Left cardiac atrium (tissue), 4 donors: ENCODE measurements at regions not wholly inside any gene's neighbourhood (a gene's known extent, or its start where the extent isn't known, plus 50 kb on each side); places are given as distances from the start of the nearest gene placed in this dataset.

ENCODE experiments used
- ATAC-seq, 2 donors: fragments of 200-7000 bp; cut with Tn5 transposase; one replicate each; pipeline ENCODE4 v1.9.1; 2020; ENCODE audit warnings: mild to moderate bottlenecking in 2 of 2, moderate library complexity in 2 of 2
- DNase-seq: peaks from one replicate; pipeline ENCODE4 v3.0.0-alpha.2; 2020
- intact Hi-C, 2 donors: fragments of 100-400 bp; cut with DNase I; formaldehyde crosslinking; loops; one replicate each; pipeline versions ENCODE4 v1.14.1 to v1.15.1; 2022 to 2023
- donor health status: DM: no; HTN: yes; CAD: no.
- donor health status: DM: no; HTN: yes; CAD: no; lungs with severe emphysema.
- donor health status: DM: yes; HTN: yes; CAD: no.
- donor health status: Dilated cardiomyopathy.

- intact Hi-C loops: no loop called here
- no peak for DNase-seq
- no peak for ATAC-seq
Measured at GRCh38 chr11:95595541-95595940, 194.0 kb downstream of the FAM76B start.

DNA sequence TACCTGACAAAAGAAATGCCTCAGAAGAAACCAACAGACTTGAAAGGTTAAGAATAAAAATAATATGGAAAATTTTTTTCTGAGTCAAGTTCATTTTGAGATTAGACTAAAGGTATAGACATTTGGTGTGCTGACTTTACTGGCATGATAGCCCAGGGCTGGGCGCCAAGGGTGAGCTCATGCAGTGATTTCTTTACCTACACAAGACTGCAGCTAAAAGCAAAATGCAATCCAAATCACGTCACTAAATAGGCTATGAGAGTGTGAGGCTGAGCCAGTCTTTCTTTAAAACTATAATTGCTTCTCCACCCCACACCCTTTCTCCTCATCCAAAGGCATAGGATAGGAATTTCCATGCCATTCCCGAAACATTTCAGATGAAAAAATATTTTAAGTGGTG, 196.5 kb downstream of the FAM76B start:
- DNase-seq (no peak), ATAC-seq (peak in 1 of 2 donors; percentile 54)
- intact Hi-C loops: no loop called here

DNA sequence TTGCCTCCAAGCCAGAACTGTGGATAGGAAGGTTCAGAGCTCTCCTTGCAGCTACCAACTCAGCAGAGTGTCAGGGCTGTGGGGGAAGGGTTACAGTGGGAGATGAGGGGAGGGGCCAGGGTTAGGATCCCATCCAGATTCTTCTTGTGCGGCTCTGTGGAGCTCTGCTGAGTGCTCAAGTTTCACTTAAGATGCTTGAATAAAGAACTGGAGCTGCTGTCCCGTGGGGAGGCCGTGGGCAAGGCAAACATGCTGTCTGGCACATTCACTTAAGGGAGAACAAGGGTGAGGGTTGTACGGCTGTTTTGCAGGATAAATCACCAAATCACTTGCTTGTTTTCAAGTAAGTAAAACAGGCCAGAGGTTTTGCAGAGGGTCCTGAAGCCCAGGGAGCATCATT, 197.1 kb downstream of the FAM76B start:
- ATAC-seq (peak; percentile 18 to 90), DNase-seq (no peak)
- intact Hi-C loops: no loop called here

DNA sequence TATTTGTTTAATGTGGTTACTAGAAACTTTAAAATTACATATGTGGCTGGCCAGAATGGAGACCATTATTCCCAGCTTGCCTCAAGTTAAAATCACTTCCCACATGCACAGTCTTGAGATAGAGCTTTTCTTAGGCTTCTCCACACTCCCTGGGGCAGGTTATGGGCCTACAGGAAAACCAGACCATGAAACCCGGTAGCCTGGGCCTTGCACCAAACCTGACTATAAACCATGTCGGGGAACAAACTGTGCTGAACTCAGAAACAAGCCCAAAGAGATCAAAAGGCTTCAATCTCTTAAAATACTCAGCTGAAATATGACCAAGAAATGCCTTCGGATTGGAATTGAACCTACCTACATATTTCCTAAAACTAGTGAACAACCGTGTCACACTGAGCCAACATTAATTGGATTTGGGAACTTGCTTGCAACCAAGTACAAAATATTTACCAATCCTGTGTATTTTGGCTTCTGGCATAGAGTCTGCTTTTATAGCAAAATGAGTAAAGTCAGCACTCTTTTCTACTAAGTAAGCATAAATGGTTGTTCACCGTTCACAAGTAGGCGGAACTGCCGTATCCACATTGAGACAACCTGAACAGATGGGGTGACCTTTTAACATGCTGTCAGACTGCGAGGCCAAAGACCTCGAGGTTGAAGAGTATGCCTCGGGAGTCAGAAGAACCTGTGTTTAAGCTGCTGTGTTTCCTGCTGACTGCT, 199.5 kb downstream of the FAM76B start:
- no peak for DNase-seq
- intact Hi-C loops: no loop called here
- ATAC-seq: no peak

DNA sequence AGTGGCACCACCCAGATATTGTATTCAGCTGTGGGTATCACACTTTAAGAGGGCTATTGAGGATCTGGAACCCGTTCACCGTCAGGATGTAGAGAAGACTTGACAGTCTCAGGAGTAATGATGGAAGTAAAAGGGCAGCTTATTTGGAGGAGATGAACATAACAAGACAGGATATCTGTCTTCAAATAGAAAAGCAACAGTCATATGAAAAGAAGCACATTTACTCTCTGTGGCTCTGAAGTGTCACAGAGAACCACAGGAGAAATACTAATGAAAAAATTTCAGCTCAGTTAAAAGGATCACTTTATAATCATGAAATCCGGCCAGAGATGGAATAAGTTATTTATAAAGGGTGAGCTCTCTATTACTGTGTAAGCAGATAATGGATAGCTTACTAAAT, 200.8 kb downstream of the FAM76B start:
- intact Hi-C loops: no loop called here
- DNase-seq (no peak), ATAC-seq (no peak)

DNA sequence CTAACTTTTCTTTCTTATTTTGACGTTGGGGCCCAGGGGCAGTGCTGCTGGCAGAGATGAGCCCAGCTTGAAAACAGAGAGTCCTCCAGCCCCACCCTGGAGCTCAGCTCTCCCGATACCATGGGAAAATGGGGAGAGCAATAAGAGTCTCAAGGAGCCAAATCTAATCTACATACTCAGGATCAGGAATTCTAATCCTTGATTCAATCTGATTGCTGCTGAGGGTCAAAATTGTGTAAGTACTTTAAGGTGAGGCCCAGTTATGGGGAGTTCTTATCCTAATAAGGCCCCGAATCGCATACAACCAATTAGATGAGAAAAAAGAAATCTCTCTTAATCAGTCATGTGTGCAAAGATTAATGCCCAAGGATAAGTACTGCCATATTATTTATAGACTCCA, 202.9 kb downstream of the FAM76B start:
- DNase-seq: no peak
- intact Hi-C loops: no loop called here
- no peak for ATAC-seq

DNA sequence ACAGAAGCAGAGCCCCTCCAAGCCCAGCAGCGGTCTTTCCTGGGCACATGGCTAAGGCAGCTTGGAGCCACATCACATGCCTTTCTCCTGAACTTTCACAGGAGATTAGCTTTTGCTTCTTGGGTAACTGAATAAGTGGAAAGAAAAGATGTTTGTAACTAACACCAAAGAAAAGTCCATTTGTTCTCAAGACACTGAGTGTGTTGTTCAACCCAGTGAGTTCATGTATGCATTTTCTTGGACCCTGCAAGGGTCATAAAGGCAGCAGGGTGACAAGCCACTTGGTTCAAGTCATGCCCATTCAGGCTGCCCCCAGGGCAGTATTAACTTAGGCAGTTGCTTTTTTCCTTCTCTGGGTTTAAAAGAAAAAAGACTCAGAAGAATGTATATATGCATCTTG, 203.4 kb downstream of the FAM76B start:
- ATAC-seq (peak in 1 of 2 donors; percentile 19), DNase-seq (no peak)
- intact Hi-C loops: no loop called here

GRCh38 chr11:95585752-95586077, 203.9 kb downstream of the FAM76B start:
- intact Hi-C loops: no loop called here
- DNase-seq (no peak), ATAC-seq (no peak)

GRCh38 chr11:95585069-95585751, 204.4 kb downstream of the FAM76B start:
- ATAC-seq (peak in 1 of 2 donors; percentile 54), DNase-seq (no peak)
- intact Hi-C loops: no loop called here

DNA sequence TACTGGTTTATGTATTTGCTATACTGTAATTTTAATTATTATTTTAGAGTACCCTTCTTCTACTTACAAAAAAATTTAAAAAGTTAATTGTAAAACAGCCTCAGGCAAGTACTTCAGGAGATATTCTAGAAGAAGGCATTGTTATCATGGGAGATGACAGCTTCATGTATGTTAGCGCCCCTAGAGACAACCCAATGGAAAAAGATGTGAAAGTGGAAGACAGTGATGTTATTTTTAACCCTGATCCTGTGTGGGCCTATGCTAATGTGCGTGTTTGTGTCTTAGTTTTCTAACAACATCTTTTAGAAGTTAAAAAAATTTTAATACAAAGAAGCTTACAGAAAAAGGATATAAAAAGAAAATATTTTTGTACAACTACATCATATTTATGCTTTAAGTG, 205.0 kb downstream of the FAM76B start:
- DNase-seq: no peak
- intact Hi-C loops: no loop called here
- no peak for ATAC-seq

DNA sequence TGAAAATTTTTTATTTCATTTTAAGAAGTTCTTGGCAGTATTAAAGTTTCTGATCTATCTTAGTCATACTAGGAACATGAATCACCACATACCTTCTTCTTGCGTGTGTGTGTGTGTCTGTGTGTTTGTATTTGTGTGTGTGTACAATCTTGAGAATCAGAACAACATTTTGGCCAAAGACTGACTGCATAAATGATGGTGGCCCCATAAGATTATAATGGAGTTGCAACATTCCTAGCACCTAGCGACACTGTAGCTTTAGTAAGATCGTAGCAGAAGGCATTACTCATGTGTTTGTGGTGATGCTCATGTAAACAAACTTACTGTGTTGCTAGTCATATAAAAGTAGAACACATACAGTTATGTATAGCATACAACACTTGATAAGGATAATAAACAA, 205.4 kb downstream of the FAM76B start:
- intact Hi-C loops: no loop called here
- DNase-seq (no peak), ATAC-seq (peak in 1 of 2 donors; percentile 33)

GRCh38 chr11:95577716-95578460, 211.7 kb downstream of the FAM76B start:
- DNase-seq (no peak), ATAC-seq (peak in 1 of 2 donors; percentile 90)
- intact Hi-C loops: no loop called here

GRCh38 chr11:95576146-95576845, 213.3 kb downstream of the FAM76B start:
- DNase-seq: no peak
- intact Hi-C loops: no loop called here
- peak in 1 of 2 donors; percentile 35 for ATAC-seq

- intact Hi-C loops: no loop called here
- peak in 1 of 2 donors; percentile 68 for ATAC-seq
- DNase-seq: no peak
Measured at GRCh38 chr11:95575517-95575916, 214.1 kb downstream of the FAM76B start.

- no peak for DNase-seq
- ATAC-seq: no peak
- intact Hi-C loops: no loop called here
Measured at GRCh38 chr11:95571718-95572260, 217.8 kb downstream of the FAM76B start.

GRCh38 chr11:95570845-95571244, 218.7 kb downstream of the FAM76B start:
- intact Hi-C loops: no loop called here
- ATAC-seq (no peak), DNase-seq (no peak)

DNA sequence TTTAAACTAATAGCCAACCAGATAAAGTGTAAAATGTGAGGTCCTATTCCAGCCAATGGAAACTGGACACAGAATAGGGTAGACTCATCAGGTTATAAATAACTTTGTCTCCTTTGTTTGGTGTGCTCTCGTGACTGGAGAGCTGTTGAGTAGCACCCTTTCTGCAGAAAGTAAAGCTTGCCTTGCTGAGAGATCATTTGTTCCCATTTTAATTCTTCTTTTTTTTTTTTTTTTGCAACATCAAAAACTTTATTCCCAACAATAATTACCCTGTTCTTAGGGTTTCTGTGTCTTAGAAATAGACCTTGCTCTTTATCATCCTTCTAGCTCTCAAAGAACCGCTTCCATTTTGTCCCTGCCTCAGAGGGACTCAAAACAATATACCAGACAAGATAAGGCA, 220.4 kb downstream of the FAM76B start:
- no peak for ATAC-seq
- no peak for DNase-seq
- intact Hi-C loops: no loop called here

DNA sequence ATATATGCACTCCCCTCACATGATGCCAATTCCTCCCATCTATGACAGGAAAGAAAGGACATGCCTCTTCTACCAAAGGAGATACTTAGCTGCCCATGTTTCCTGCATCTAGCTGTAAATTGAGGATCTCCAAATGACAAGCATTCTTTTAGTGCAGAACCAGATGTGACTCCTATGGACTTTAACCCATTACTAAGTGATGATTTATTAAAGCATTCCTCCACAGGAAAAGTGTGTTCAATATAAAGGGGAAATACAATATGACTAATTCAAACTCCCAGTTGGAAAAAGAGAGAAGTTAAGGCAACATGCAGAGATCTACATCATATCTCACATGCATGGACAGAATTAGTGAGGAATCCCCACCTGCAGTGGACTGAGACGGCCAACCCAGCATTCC, 221.3 kb downstream of the FAM76B start:
- no peak for ATAC-seq
- intact Hi-C loops: no loop called here
- no peak for DNase-seq

- intact Hi-C loops: no loop called here
- no peak for ATAC-seq
- DNase-seq: no peak
Measured at GRCh38 chr11:95567685-95568084, 221.9 kb downstream of the FAM76B start.

- DNase-seq (no peak), ATAC-seq (no peak)
- intact Hi-C loops: no loop called here
Measured at GRCh38 chr11:95566211-95566610, 223.4 kb downstream of the FAM76B start.
